GM20000 (cell line): ENCODE measurements at regions not wholly inside any gene's neighbourhood (a gene's known extent, or its start where the extent isn't known, plus 50 kb on each side); places are given as distances from the start of the nearest gene placed in this dataset.

Source experiments
- DNase-seq: peaks from one replicate; pipeline ENCODE4 v3.0.0; 2012; ENCODE audit warnings: low spot score
- CTCF ChIP-seq: IDR thresholded peaks from 2 replicates; pipeline ENCODE4 v1.5.1; 2012; ENCODE audit warnings: mild to moderate bottlenecking, control low read depth; ENCODE audit errors: extremely low read depth, missing control alignments

DNA sequence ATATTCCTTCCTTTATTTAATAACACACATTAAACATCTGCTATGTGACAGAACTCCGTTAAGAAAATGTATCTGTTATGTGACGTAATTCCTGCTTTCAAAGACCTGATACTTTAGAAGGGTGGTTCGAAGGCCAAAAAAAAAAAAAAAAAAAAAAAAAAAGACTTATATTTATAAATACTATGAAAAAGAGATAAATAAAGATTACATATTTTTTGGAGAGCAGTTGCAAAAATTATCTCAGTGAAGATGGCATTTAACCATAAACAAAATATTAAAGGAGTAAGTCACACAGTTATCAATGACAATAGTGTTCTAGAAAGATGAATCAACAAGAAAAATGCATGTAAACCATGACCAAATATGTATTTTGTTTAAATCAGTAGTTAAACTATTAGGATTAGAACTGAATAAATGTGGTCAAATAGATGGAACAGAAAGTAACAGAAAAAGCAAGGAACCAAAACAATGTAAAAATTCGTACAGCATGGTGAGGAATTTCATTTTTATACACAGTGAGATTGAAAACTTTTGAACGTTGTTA is 612.3 kb upstream of the SLITRK5 start:
- TF ChIP-seq CTCF, result no peak
- no peak for DNase-seq

GRCh38 chr13:87078947-87079795 is 592.0 kb upstream of the SLITRK5 start:
- TF ChIP-seq CTCF, result no peak
- no peak for DNase-seq

DNA sequence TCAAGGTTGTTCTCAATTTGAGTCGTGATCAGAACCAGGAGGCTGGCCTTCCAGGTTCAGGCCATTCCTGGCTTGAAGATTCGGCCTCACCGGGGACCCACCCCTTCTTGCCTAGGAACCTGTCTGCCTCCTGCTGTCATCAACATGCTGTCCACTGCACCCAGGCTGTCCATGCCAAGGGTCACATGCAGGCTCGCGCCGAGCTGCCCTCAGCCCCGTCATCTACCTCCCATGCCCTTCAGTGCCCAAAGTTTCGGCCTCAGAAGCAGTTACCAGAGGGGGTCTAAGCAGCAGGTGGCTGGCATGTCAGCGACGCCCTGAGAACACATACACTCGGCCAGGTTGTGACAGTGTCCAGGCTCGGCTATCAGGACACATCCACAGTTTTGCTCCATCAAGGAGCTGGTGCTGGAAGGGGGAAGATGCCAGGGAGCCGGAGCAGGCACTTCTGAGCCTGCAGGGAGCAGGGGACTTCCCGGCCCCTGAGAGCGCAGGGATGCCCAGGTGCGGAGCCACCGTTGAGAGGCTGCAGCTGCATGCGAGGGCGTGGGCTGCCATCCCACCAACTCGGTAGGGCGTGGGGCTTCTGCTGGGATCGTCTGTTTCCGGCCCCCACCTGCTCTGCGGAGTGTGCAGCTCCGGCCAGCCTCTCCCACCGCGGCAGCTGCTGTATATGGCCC is 590.9 kb upstream of the SLITRK5 start:
- DNase-seq, result no peak
- no peak for TF ChIP-seq CTCF

DNA sequence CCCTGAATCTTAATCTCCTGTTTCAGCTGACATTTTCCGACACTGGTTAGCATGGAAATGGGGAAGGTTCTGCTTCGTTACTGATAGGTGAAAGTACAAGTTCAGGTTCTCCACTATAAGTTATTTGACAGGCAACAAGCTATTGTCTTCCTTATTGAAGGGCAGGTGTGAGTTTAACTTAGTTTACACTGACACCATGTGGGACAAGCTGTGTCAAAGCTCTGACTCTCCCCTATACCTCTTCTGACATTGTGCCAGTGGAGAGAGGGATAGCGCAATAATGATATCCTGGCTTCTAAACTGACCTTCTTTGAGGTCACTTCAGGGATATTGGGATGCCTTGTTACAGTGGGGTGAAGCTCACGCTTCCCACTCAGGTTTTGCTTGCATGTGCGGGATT is 587.0 kb upstream of the SLITRK5 start:
- no peak for TF ChIP-seq CTCF
- no peak for DNase-seq

- no peak for TF ChIP-seq CTCF
- no peak for DNase-seq
These were observed 583.4 kb upstream of the SLITRK5 start for GRCh38 chr13:87087741-87088140.

DNA sequence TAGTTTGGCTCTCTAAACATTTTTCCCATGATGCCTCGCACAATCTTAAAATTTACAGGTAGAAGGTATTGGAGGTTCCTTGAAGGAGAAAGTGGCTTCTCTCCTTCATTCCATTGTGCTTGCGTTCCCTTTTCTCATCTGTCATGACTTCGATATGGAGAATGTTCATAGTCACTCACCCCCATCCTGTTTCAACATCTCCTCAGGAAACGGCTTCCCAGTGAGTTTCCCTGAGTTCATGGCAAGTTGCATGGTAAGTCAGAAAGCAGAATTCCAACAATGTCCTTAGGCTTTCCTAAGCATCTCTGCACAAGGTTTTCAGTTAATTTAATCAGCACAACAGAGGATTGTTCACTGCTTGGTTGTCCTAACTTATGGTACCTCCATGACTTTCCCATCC is 581.8 kb upstream of the SLITRK5 start:
- no peak for DNase-seq
- no peak for TF ChIP-seq CTCF

DNA sequence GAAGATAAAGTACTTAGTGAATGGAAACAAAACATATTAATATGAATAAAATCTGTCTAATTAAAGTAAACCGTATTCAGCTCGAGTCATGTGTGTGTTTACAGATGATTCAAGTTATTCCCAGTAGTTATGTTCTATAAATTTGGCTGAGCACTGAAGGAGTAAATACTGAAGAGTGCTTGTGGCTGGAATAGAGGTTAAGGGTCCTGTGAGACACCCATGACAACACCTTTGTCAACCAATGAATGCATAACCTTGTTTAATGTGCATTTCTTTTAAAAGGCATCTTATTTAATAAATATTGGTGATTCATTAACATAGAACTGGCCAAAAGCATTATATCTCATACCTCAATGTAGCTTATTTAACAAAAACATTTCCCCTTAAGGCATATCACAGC is 577.8 kb upstream of the SLITRK5 start:
- DNase-seq, result no peak
- no peak for TF ChIP-seq CTCF
